ENCODE measurements at regions not wholly inside any gene's neighbourhood (a gene's known extent, or its start where the extent isn't known, plus 50 kb on each side); places are given as distances from the start of the nearest gene placed in this dataset.

DNA sequence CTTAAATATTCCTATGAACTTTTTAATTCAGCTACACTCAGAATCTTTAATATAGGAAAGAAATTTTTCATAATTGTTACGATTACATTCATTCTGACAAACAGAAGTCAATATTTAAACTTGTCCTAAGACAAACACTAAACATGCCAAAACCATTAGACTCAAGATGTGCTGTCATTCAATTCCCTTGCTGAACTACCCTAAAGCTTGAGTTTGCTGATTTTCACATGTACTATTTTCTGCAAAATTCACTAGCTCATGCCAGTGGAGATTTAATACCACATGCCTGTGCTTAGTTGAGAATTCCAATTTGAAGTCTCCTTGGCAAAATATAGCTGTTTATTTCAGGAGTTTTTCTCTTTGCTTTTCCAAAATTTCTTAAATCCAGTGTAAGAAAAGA lies 448.0 kb downstream of the COL12A1 start:
- TF ChIP-seq, protein P1, sequence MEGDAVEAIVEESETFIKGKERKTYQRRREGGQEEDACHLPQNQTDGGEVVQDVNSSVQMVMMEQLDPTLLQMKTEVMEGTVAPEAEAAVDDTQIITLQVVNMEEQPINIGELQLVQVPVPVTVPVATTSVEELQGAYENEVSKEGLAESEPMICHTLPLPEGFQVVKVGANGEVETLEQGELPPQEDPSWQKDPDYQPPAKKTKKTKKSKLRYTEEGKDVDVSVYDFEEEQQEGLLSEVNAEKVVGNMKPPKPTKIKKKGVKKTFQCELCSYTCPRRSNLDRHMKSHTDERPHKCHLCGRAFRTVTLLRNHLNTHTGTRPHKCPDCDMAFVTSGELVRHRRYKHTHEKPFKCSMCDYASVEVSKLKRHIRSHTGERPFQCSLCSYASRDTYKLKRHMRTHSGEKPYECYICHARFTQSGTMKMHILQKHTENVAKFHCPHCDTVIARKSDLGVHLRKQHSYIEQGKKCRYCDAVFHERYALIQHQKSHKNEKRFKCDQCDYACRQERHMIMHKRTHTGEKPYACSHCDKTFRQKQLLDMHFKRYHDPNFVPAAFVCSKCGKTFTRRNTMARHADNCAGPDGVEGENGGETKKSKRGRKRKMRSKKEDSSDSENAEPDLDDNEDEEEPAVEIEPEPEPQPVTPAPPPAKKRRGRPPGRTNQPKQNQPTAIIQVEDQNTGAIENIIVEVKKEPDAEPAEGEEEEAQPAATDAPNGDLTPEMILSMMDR (IDR thresholded peaks at IDR 0.05): no peak
- no peak for TF ChIP-seq POLR2A (IDR thresholded peaks at IDR 0.05)
- no peak for TF ChIP-seq POLR2AphosphoS5 (IDR thresholded peaks at IDR 0.05)

Data from stomach (tissue), 4 donors.